Lower lobe of right lung (tissue), 2 donors: ENCODE measurements at regions not wholly inside any gene's neighbourhood (a gene's known extent, or its start where the extent isn't known, plus 50 kb on each side); places are given as distances from the start of the nearest gene placed in this dataset.

Source experiments
- ATAC-seq, 2 donors: fragments of 200-7000 bp; cut with Tn5 transposase; one replicate each; pipeline ENCODE4 v1.9.1; 2020 to 2022; ENCODE audit warnings: mild to moderate bottlenecking in 2 of 2, moderate library complexity in 2 of 2
- DNase-seq: peaks from one replicate; pipeline ENCODE4 v3.0.0-alpha.2; 2020
- H3K27ac ChIP-seq: fragments of 200-600 bp; one replicate; pipeline ENCODE4 v1.8.0; 2022
- H3K27me3 ChIP-seq: fragments of 200-600 bp; one replicate; pipeline ENCODE4 v1.8.0; 2022; ENCODE audit warnings: low read depth
- H3K36me3 ChIP-seq: fragments of 200-600 bp; one replicate; pipeline ENCODE4 v1.8.0; 2022; ENCODE audit warnings: mild to moderate bottlenecking
- H3K4me1 ChIP-seq: fragments of 200-600 bp; one replicate; pipeline ENCODE4 v1.8.0; 2022
- H3K4me3 ChIP-seq: fragments of 200-600 bp; one replicate; pipeline ENCODE4 v1.8.0; 2022; ENCODE audit warnings: mild to moderate bottlenecking
- H3K9me3 ChIP-seq: fragments of 200-600 bp; one replicate; pipeline ENCODE4 v1.8.0; 2022
- intact Hi-C: fragments of 100-400 bp; cut with DNase I; formaldehyde crosslinking; loops from one replicate; pipeline ENCODE4 v1.11.0; 2022
- TF ChIP-seq, protein P1 (sequence below): fragments of 200-600 bp; IDR thresholded peaks from one replicate; pipeline ENCODE4 v1.8.0; 2022; ENCODE audit warnings: antibody characterized with exemption, mild to moderate bottlenecking
- donor health status: DM: no; HTN: yes; CAD: no; lungs with severe emphysema.

DNA sequence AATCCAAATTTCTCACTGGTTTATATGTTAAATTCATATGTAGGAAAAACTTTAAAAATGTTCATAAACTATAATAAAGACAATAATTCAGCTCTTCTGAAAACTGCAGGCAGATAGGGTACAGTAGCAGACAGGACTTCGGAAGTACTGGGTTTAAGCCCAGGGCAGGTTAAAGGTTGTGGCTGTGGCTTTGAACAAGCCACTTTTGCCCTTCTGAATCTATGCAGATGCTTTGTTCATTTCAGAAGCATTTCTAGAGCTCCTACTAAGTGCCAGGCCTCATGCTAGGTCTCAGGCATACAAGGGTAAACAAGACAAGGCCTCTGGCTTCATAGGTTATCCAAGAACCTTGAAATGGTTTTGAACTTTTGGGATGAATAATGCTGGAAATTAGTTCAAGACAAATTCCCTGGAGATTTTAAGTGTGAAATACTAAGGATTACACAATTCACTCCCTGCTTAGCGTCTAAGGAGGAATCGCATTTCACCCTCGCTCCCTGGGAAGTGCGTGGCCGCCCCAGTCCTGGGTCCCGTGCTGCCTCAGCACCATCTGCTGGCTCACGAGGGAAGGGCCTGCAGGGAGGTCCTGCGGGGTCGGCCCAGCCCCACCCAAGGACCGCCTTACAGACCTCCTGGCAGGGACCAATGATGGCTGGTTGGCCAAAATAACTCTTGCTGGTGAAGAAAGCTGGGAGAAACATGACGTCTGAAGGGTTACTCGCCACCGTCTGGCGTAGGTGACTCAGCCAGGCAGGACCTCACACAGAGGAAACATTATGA lies 67.7 kb upstream of the L3MBTL4 start:
- peak; percentile 75 for DNase-seq
- no peaks in the 10 kb centered on the region for H3K27me3 ChIP-seq
- H3K4me1 ChIP-seq = no peaks in the 10 kb centered on the region
- peak; percentile 97 for ATAC-seq
- H3K36me3 ChIP-seq = no peaks in the 10 kb centered on the region
- no peak overlapping the region for H3K27ac ChIP-seq
- intact Hi-C loops = no loop called here
- H3K9me3 ChIP-seq = no peaks in the 10 kb centered on the region
- TF ChIP-seq, protein P1, sequence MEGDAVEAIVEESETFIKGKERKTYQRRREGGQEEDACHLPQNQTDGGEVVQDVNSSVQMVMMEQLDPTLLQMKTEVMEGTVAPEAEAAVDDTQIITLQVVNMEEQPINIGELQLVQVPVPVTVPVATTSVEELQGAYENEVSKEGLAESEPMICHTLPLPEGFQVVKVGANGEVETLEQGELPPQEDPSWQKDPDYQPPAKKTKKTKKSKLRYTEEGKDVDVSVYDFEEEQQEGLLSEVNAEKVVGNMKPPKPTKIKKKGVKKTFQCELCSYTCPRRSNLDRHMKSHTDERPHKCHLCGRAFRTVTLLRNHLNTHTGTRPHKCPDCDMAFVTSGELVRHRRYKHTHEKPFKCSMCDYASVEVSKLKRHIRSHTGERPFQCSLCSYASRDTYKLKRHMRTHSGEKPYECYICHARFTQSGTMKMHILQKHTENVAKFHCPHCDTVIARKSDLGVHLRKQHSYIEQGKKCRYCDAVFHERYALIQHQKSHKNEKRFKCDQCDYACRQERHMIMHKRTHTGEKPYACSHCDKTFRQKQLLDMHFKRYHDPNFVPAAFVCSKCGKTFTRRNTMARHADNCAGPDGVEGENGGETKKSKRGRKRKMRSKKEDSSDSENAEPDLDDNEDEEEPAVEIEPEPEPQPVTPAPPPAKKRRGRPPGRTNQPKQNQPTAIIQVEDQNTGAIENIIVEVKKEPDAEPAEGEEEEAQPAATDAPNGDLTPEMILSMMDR = peak; percentile 86
- H3K4me3 ChIP-seq = no peak overlapping the region

DNA sequence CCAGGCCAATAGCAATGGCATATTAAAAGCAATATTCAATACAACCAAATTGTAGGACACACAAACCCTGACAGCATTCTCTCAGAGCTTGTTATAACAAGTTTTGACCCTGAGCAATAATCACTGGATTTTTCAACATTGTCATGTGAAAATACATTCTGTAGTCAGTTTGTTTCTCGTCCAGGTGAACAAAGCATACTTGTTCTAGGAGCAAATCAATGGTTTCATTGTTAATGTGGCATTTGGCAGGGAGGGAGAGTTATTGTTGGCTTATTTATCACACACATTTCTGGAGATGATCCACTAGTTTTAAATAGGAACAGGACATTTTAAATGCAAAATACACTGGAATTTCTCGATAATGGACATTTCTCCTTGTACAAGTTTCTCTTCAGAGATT lies 69.9 kb upstream of the L3MBTL4 start:
- Histone ChIP-seq H3K36me3 (no peaks in the 10 kb centered on the region), H3K9me3 (no peaks in the 10 kb centered on the region), H3K4me3 (no peak overlapping the region), H3K4me1 (no peaks in the 10 kb centered on the region), H3K27me3 (no peaks in the 10 kb centered on the region), H3K27ac (no peak overlapping the region)
- no peak for ATAC-seq
- intact Hi-C loops = no loop called here
- no peak for DNase-seq
- TF ChIP-seq, protein P1 = no peak

DNA sequence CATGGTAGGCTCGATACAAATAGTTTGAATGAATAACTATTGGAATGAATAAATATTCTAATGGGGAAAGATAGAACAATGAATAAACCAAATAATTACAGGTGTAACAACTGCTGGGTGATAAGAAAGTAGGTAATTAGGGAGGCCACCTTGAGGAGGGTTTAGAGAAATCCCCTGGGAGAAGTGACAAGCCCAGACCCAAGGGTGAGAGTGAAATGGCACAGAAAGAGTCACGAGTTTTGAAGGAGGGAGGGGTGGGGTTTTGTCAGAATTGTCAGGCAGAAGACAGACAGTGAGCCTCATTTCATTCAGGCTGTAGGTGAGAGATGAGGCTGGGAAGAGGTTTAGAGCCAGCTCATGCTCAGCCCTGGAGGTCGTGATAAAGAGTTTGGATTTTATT lies 71.6 kb upstream of the L3MBTL4 start:
- H3K9me3 ChIP-seq = no peaks in the 10 kb centered on the region
- no peaks in the 10 kb centered on the region for H3K27me3 ChIP-seq
- TF ChIP-seq, protein P1 = no peak
- no peak overlapping the region for H3K27ac ChIP-seq
- H3K4me3 ChIP-seq = no peak overlapping the region
- intact Hi-C loops = no loop called here
- ATAC-seq (no peak), DNase-seq (no peak)
- H3K36me3 ChIP-seq = no peaks in the 10 kb centered on the region
- H3K4me1 ChIP-seq = no peaks in the 10 kb centered on the region

DNA sequence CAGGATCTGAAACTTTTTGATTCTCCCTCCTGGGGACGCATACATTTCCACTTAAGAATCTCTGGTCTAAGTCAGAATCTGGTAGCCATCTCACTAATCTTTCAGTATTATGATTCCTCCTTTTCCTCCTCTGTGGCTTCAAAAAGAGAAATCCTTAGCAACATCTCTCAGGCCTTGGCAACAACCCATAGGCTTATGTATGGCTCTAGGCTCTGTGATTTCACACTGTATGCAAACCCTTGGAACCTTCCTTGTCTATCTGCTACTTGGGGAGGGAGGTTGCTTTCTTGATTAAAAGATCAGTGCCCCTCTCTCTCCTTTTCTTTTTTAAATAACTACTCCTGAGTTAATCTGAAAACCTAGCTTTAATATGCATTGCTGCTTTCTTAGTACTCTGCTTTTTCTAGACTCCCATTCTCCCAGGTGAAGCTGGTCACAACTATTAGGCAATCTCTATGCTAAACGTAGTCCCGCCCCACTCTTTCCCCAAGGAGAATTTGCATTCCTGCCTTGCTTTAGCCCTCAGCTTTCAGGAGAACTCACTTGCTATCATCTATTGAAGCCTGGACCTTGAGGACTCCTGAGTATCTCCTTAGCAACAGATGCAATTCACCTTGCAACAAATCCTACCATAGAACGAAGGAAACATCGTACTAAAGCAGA lies 72.2 kb upstream of the L3MBTL4 start:
- H3K4me3 ChIP-seq = no peak overlapping the region
- ATAC-seq = no peak
- H3K9me3 ChIP-seq = no peaks in the 10 kb centered on the region
- no peaks in the 10 kb centered on the region for H3K36me3 ChIP-seq
- H3K4me1 ChIP-seq = no peaks in the 10 kb centered on the region
- no peak for DNase-seq
- intact Hi-C loops = no loop called here
- TF ChIP-seq, protein P1 = no peak
- H3K27me3 ChIP-seq = no peaks in the 10 kb centered on the region
- H3K27ac ChIP-seq = no peak overlapping the region

DNA sequence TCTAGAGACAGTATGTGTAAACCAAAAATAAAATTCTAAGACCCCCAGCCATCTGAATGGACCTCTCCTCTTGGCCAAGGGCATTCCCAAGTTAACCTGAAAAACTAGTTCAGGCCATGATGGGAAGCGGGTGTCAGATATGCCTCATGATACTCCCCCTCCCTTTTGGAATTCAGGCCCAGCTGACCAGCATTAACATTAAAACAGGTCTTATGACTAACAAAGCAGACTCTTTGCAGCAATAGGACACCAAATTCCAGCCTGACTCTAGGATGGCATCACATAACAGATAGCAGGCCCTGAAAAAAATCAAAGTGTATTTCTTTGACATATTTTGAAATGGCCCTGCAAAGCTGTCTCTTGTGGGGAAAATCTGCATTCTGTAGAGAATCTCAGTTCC lies 73.3 kb upstream of the L3MBTL4 start:
- no peaks in the 10 kb centered on the region for H3K27me3 ChIP-seq
- no peaks in the 10 kb centered on the region for H3K4me1 ChIP-seq
- H3K27ac ChIP-seq = no peak overlapping the region
- DNase-seq (no peak), ATAC-seq (no peak)
- intact Hi-C loops = no loop called here
- no peaks in the 10 kb centered on the region for H3K36me3 ChIP-seq
- H3K9me3 ChIP-seq = no peaks in the 10 kb centered on the region
- TF ChIP-seq, protein P1 = no peak
- H3K4me3 ChIP-seq = no peak overlapping the region
